ENCODE measurements at regions not wholly inside any gene's neighbourhood (a gene's known extent, or its start where the extent isn't known, plus 50 kb on each side); places are given as distances from the start of the nearest gene placed in this dataset.

DNA sequence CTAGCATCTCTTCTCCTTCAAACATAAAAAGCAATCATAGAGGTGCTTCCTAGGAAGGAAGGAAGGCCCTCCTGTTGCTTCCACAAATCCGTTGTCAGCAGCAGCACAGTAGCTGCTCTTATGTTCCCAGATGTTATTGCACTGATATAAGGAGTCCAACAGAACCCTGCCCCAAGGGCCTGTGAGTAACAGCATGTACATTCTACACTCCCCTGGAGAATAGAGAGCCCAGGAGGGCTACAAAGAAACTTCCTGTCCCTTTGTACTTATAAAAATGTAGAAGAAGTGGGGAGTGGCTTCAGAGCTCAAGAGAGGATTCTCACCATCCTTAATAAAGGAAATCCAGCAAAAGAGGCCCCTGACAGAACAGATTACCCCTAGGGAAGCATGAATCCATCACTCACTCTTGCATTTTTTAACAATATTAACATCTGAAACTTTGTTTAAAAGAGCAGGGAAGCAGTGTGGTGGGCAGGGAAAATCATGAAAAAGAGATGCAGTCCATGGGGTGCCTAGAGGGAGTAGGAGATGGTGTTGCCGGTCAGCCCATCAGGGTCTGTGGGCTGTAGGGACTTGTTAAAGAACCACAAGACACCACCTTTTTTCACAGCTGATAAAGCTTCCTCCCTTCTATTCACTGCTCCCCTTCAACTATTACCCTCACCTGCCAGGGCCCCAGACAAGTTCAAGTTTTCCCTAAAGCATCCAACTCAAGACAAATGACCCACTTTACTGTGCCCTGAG, 104.5 kb upstream of the ADGRF1 start:
- Histone ChIP-seq H2AFZ (ENCODE audit: low read depth, low read length) (no peak overlapping the region), H3K9me3 (ENCODE audit: low read length) (no peaks in the 10 kb centered on the region), H3K4me1 (ENCODE audit: insufficient read depth, low read length) (peaks cover 12% of the 10 kb centered on the region), H3K27me3 (ENCODE audit: insufficient read depth, low read length) (no peaks in the 10 kb centered on the region), H3K36me3 (ENCODE audit: insufficient read depth, low read length) (no peaks in the 10 kb centered on the region), H3K4me3 (ENCODE audit: low read length) (no peak overlapping the region)

DNA sequence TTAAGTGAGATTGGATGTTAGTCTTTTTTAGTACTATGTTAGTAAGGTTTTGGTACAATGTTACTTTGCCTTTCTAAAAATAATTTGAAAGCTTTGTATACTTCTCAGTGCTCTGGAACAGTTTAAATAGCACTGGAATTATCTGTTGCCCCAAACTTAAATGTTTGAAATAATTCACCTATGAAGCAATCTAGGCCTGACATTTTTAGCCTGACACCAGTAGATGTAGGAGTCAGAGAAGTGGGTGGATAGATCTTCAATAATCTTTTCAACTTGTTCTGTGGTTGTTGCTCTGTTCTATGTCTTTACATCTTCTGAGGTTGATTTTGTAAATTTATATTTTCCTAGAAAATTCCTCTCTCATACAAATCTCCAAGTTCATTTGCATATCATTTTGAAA, 103.1 kb upstream of the ADGRF1 start:
- Histone ChIP-seq H3K36me3 (ENCODE audit: insufficient read depth, low read length) (no peaks in the 10 kb centered on the region), H3K27me3 (ENCODE audit: insufficient read depth, low read length) (no peaks in the 10 kb centered on the region), H3K4me1 (ENCODE audit: insufficient read depth, low read length) (peaks cover 12% of the 10 kb centered on the region), H3K4me3 (ENCODE audit: low read length) (no peak overlapping the region), H2AFZ (ENCODE audit: low read depth, low read length) (no peak overlapping the region), H3K9me3 (ENCODE audit: low read length) (no peaks in the 10 kb centered on the region)

DNA sequence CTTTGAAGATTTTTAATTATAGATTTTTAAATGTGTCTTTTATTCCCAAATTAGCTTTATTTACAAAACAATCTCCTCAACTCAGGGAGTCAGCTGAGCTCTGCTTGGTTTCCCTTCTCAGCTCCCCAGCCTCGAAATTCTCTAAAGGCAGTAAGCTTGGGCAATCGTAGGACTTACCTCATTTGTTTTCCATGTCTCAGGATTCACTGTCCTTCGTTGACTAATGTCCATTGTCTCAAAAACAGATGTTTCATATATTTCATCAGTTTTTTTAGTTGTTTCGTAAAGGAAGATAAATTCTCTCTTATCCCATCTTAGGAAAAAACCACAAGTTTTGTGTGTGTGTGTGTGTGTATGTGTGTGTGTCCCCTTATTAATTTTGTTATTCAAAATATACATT, 102.2 kb upstream of the ADGRF1 start:
- Histone ChIP-seq H3K4me3 (ENCODE audit: low read length) (no peak overlapping the region), H3K27me3 (ENCODE audit: insufficient read depth, low read length) (no peaks in the 10 kb centered on the region), H3K36me3 (ENCODE audit: insufficient read depth, low read length) (no peaks in the 10 kb centered on the region), H2AFZ (ENCODE audit: low read depth, low read length) (no peak overlapping the region), H3K4me1 (ENCODE audit: insufficient read depth, low read length) (peaks cover 12% of the 10 kb centered on the region), H3K9me3 (ENCODE audit: low read length) (no peaks in the 10 kb centered on the region)

DNA sequence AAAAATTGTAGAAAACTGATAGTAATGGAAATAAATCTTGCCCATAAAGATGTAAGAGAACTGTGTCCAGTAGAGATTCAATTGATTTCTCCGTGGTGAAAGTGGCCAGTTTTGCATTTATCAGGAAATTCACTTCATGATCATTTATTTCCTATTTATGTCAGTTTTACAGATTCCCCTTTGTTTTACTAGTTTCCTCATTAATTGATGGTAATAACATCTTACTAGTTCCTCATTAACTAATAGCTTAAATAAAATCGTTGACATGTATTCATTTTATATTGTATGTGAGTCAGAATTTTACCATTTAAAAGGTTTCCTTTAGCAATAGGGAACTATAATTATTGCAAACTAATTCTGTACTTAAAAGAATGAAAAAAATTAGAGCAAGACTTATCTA, 99.8 kb upstream of the ADGRF1 start:
- Histone ChIP-seq H3K27me3 (ENCODE audit: insufficient read depth, low read length) (no peaks in the 10 kb centered on the region), H3K4me3 (ENCODE audit: low read length) (no peak overlapping the region), H2AFZ (ENCODE audit: low read depth, low read length) (no peak overlapping the region), H3K4me1 (ENCODE audit: insufficient read depth, low read length) (peaks cover 9% of the 10 kb centered on the region), H3K36me3 (ENCODE audit: insufficient read depth, low read length) (no peaks in the 10 kb centered on the region), H3K9me3 (ENCODE audit: low read length) (no peaks in the 10 kb centered on the region)

DNA sequence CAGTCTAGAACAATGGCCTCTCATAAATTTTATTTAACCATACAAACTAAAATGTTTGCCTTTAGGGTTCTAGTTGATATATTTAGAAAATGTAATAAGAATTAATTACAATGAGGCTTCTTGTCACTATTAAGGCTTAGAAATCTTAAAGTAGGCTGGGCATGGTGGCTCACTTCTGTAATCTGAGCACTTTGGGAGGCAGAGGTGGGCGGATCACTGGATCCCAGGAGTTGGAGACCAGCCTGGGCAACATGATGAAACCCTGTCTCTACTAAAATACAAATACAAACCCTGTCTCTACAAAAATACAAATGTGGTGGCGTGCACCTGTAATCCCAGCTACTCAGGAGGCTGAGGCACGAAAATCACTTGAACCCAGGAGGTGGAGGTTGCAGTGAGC, 99.0 kb upstream of the ADGRF1 start:
- Histone ChIP-seq H3K4me1 (ENCODE audit: insufficient read depth, low read length) (peaks cover 1% of the 10 kb centered on the region), H3K36me3 (ENCODE audit: insufficient read depth, low read length) (no peaks in the 10 kb centered on the region)

DNA sequence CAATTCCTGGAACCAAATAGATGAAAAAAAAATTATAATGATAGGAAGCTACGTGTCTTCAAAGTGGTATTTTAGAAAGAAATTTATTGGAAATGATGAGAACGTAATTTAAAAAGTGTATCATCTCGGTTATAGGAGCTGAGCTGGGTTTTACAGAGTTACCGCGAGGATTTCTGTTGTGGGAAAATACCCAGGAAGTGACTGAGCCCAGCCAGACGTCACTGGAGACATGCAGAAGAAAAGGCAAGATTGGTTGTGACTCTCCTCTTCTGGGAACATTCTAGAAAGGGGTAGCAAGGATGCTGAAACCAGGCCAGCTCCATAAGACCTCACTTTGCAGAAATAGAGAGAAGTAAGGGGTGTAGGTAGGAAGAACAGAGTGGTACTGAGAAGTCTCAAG, 95.9 kb upstream of the ADGRF1 start:
- H3K27me3 ChIP-seq (ENCODE audit: insufficient read depth, low read length) = no peaks in the 10 kb centered on the region
- H3K36me3 ChIP-seq (ENCODE audit: insufficient read depth, low read length) = no peaks in the 10 kb centered on the region
- no peaks in the 10 kb centered on the region for H3K9me3 ChIP-seq (ENCODE audit: low read length)
- no peak overlapping the region for H3K4me3 ChIP-seq (ENCODE audit: low read length)
- no peaks in the 10 kb centered on the region for H3K4me1 ChIP-seq (ENCODE audit: insufficient read depth, low read length)
- H2AFZ ChIP-seq (ENCODE audit: low read depth, low read length) = no peak overlapping the region

More for the DNA sequence above, 99.0 kb upstream of the ADGRF1 start:
- H3K9me3 ChIP-seq (ENCODE audit: low read length) = no peaks in the 10 kb centered on the region
- no peak overlapping the region for H2AFZ ChIP-seq (ENCODE audit: low read depth, low read length)
- no peaks in the 10 kb centered on the region for H3K27me3 ChIP-seq (ENCODE audit: insufficient read depth, low read length)
- no peak overlapping the region for H3K4me3 ChIP-seq (ENCODE audit: low read length)

DNA sequence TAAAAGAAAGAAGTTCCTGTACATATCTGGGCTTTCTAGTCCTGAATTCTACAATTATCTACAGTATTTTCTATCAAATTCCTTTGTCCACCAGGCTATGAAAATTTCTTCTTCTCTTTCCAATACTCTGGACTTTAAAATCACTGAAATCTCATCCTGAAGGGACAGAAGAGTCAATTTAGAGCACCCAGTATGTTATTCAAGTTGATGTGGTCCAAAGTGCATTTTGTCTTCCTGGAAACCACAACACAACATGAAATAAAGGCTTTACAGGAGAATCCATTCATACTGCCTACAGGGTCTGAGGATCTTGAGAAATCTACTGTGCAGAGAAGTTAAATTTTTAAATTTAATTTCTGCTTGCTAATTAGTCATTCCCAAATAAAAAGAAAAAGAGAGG, 94.9 kb upstream of the ADGRF1 start:
- H3K4me1 ChIP-seq (ENCODE audit: insufficient read depth, low read length) = peaks cover 7% of the 10 kb centered on the region
- H3K9me3 ChIP-seq (ENCODE audit: low read length) = no peaks in the 10 kb centered on the region
- H3K27me3 ChIP-seq (ENCODE audit: insufficient read depth, low read length) = no peaks in the 10 kb centered on the region
- no peak overlapping the region for H2AFZ ChIP-seq (ENCODE audit: low read depth, low read length)
- H3K4me3 ChIP-seq (ENCODE audit: low read length) = no peak overlapping the region
- no peaks in the 10 kb centered on the region for H3K36me3 ChIP-seq (ENCODE audit: insufficient read depth, low read length)

DNA sequence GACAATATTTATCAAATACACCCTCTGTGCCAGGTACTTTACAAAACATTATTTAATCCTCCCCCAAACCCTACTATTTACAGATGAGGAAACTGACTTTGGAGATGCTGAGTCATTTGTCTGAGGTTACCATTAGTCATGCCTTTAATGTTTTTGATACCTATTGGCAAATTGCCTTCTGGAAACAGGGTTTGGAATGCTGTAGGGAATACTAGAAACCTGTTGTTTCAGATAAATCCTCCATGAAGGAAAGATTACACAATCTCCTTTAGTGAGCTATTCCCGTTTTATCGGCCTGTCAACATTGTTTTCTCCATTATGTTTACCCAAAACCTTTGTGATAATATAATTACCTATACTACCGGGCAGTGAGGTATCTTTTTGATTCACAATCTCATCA, 93.6 kb upstream of the ADGRF1 start:
- H3K36me3 ChIP-seq (ENCODE audit: insufficient read depth, low read length) = no peaks in the 10 kb centered on the region
- H3K4me1 ChIP-seq (ENCODE audit: insufficient read depth, low read length) = peaks cover 7% of the 10 kb centered on the region
- H3K9me3 ChIP-seq (ENCODE audit: low read length) = no peaks in the 10 kb centered on the region
- H3K4me3 ChIP-seq (ENCODE audit: low read length) = no peak overlapping the region
- H3K27me3 ChIP-seq (ENCODE audit: insufficient read depth, low read length) = no peaks in the 10 kb centered on the region
- no peak overlapping the region for H2AFZ ChIP-seq (ENCODE audit: low read depth, low read length)

DNA sequence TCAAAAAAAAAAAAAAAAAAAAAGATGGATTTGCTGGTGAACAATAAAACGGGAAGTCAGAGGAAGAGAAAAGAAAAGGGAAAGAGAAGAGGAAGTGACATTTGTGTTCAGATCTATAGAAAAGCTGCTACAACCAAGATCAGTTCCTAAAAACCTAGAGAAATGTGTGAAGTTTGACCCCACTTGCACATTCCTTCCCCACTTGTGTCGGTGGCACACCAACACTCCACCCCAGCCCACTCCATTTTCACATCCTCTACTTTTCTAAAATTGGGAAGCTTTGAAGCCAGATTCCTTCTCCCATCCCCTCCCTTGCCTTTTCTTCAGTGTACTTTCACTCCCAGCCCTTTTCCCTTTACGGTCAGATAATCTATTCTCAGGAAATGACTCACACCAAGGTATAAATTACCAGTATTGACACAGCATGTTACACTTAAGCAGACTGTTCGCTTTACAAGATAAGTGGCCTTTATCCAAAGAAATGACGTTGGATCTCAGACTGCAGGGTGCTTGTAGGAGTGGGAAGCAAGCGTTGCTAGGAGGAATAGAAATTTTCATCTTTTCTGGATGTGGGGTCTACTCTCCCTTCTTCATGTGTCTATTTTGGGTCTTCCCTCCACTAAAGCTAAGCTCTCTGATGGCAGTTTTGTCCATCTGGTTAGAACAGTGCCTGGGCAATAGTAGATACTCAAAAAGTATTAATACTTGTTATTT, 92.5 kb upstream of the ADGRF1 start:
- Histone ChIP-seq H2AFZ (ENCODE audit: low read depth, low read length) (no peak overlapping the region), H3K4me3 (ENCODE audit: low read length) (no peak overlapping the region), H3K4me1 (ENCODE audit: insufficient read depth, low read length) (peaks cover 7% of the 10 kb centered on the region), H3K27me3 (ENCODE audit: insufficient read depth, low read length) (no peaks in the 10 kb centered on the region), H3K9me3 (ENCODE audit: low read length) (no peaks in the 10 kb centered on the region), H3K36me3 (ENCODE audit: insufficient read depth, low read length) (no peaks in the 10 kb centered on the region)

DNA sequence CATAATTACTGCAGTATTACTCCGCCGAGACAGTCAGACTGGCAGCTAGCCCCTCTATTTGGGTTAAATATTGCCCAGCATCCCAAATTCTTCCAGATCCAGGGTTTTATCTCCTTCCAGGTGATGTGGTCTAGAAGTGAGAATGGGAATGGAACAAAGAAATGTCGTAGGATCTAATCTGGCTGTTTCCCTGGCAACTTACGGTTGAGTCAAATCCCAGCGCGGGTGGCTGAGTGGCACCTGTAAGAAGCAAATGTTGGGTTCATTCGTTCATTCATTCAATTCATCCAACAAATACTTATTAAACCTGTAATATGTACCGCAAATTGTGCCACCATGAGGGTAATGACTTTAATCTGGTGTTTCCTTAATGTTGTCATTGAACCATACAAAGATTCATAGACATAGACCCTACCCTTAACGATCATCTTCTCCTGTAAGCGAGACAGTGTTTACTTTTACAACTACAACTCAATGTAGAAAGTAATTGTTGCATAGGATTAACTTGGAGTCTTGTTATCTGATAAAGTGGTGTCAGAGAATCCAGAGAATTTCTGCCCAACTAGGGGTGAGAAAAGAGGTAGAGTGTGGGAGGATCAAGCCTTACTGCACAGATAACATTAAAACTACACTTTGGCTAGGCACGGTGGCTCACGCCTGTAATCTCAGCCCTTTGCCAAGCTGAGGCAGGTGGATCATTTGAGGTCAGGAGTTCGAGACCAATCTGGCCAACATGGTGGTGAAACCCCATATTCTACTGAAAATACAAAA, 91.3 kb upstream of the ADGRF1 start:
- H3K36me3 ChIP-seq (ENCODE audit: insufficient read depth, low read length) = no peaks in the 10 kb centered on the region
- no peaks in the 10 kb centered on the region for H3K27me3 ChIP-seq (ENCODE audit: insufficient read depth, low read length)
- H3K9me3 ChIP-seq (ENCODE audit: low read length) = no peaks in the 10 kb centered on the region
- no peak overlapping the region for H2AFZ ChIP-seq (ENCODE audit: low read depth, low read length)
- H3K4me3 ChIP-seq (ENCODE audit: low read length) = no peak overlapping the region
- H3K4me1 ChIP-seq (ENCODE audit: insufficient read depth, low read length) = peaks cover 7% of the 10 kb centered on the region

DNA sequence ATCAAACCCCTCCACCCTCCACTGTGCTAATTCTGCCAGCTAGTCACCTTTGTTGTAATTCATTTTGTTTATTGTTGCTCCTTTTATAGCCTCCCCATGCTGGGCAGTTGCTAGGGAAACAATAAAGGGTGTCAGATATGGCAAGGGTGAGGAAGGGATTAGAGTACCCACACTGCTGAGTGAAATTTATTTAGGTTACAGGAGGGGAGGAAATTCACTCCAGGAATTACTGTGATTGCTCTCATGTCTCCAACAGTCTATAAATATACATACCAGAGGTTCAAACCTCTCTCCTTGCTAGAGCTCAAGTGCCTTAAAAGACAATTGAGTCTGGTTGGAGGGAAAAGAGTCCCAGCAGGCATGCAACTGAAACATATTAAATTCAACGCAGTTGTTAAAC, 90.6 kb upstream of the ADGRF1 start:
- H3K4me3 ChIP-seq (ENCODE audit: low read length) = no peak overlapping the region
- H3K36me3 ChIP-seq (ENCODE audit: insufficient read depth, low read length) = no peaks in the 10 kb centered on the region
- no peak overlapping the region for H2AFZ ChIP-seq (ENCODE audit: low read depth, low read length)
- no peaks in the 10 kb centered on the region for H3K9me3 ChIP-seq (ENCODE audit: low read length)
- peaks cover 7% of the 10 kb centered on the region for H3K4me1 ChIP-seq (ENCODE audit: insufficient read depth, low read length)
- H3K27me3 ChIP-seq (ENCODE audit: insufficient read depth, low read length) = no peaks in the 10 kb centered on the region

DNA sequence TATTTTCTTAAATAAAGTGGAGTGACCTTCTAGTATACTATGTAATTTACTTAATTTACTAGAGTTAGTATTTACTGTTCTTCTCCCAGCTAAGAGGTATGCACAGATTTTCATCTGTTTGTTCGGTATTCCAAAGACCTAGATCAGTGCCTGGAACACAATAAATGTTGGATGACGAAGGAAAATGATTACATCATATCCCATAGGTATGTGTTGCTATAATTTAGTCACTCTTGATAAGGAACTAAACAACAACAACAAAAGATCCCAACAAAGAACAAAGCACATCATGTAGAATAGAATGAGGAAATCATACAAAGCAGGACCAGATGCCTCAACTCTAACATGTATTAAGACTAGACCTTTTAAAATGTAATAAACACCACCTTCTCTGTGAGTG, 89.6 kb upstream of the ADGRF1 start:
- H3K27me3 ChIP-seq (ENCODE audit: insufficient read depth, low read length) = no peaks in the 10 kb centered on the region
- H3K4me1 ChIP-seq (ENCODE audit: insufficient read depth, low read length) = peaks cover 8% of the 10 kb centered on the region
- H2AFZ ChIP-seq (ENCODE audit: low read depth, low read length) = no peak overlapping the region
- H3K4me3 ChIP-seq (ENCODE audit: low read length) = no peak overlapping the region
- no peaks in the 10 kb centered on the region for H3K9me3 ChIP-seq (ENCODE audit: low read length)
- no peaks in the 10 kb centered on the region for H3K36me3 ChIP-seq (ENCODE audit: insufficient read depth, low read length)

DNA sequence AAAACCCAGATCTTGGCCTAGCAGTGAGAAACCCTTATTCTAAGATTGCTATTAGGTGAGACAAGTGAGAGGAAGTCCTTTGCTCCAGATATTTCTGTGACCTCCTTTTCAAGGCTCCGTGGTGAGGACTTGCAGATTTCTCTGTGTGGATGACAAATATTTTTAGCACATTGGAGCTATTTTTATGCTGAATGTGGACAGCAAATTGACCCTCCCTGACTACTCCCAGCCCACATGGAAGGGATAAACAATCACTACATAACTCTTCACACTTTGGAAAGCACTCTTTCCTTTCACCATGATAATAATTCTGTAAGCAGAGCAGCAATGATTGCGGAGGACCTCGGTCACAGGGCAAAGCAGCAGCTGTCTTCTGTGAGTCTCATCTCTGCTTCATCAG, 88.0 kb upstream of the ADGRF1 start:
- Histone ChIP-seq H3K36me3 (ENCODE audit: insufficient read depth, low read length) (no peaks in the 10 kb centered on the region), H2AFZ (ENCODE audit: low read depth, low read length) (no peak overlapping the region), H3K27me3 (ENCODE audit: insufficient read depth, low read length) (no peaks in the 10 kb centered on the region), H3K4me3 (ENCODE audit: low read length) (no peak overlapping the region), H3K9me3 (ENCODE audit: low read length) (no peaks in the 10 kb centered on the region), H3K4me1 (ENCODE audit: insufficient read depth, low read length) (peaks cover 8% of the 10 kb centered on the region)
